ENCODE measurements at regions not wholly inside any gene's neighbourhood (a gene's known extent, or its start where the extent isn't known, plus 50 kb on each side); places are given as distances from the start of the nearest gene placed in this dataset.

DNA sequence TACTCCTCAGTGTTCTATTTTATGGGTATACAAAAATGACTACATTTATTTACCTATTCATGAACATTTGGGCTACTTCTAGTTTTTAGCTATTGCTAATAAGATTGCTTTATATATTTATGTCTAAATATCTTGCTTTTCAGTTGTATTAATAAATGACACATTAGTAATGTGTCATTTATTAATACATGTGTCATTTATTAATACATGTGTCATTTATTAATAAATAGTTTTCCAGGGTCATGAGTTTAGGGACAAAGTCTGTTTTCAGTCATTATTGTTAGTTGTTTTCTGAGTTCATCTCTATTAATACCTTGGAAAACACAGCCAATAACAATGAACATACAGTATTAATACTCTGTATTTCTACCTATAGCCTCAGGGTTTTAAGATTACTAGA lies 1630.7 kb upstream of the IGFBP7 start:
- TF ChIP-seq, protein P1, sequence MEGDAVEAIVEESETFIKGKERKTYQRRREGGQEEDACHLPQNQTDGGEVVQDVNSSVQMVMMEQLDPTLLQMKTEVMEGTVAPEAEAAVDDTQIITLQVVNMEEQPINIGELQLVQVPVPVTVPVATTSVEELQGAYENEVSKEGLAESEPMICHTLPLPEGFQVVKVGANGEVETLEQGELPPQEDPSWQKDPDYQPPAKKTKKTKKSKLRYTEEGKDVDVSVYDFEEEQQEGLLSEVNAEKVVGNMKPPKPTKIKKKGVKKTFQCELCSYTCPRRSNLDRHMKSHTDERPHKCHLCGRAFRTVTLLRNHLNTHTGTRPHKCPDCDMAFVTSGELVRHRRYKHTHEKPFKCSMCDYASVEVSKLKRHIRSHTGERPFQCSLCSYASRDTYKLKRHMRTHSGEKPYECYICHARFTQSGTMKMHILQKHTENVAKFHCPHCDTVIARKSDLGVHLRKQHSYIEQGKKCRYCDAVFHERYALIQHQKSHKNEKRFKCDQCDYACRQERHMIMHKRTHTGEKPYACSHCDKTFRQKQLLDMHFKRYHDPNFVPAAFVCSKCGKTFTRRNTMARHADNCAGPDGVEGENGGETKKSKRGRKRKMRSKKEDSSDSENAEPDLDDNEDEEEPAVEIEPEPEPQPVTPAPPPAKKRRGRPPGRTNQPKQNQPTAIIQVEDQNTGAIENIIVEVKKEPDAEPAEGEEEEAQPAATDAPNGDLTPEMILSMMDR (IDR thresholded peaks at IDR 0.05), result no peak
- TF ChIP-seq ZFX (IDR thresholded peaks at IDR 0.05; ENCODE audit: borderline replicate concordance), result no peak

All from 22Rv1 (cell line).